Suprapubic skin (tissue), 3 donors: ENCODE measurements at regions not wholly inside any gene's neighbourhood (a gene's known extent, or its start where the extent isn't known, plus 50 kb on each side); places are given as distances from the start of the nearest gene placed in this dataset.

Experiments used
- POLR2AphosphoS5 ChIP-seq, 3 donors: sonication (generic); formaldehyde crosslinking; IDR thresholded peaks; one replicate each; pipeline ENCODE4 v1.6.1; 2017; ENCODE audit warnings: antibody characterized with exemption in 3 of 3
- TF ChIP-seq, protein P1 (sequence below), 2 donors: fragments of 200-600 bp in 1 of 2; fragments of 450-650 bp in 1 of 2; sonication (generic) in 1 of 2; IDR thresholded peaks; one replicate each; pipeline ENCODE4 v1.5.1; 2016 to 2019; ENCODE audit warnings: antibody characterized with exemption in 2 of 2, mild to moderate bottlenecking in 1 of 2, moderate library complexity in 1 of 2

DNA sequence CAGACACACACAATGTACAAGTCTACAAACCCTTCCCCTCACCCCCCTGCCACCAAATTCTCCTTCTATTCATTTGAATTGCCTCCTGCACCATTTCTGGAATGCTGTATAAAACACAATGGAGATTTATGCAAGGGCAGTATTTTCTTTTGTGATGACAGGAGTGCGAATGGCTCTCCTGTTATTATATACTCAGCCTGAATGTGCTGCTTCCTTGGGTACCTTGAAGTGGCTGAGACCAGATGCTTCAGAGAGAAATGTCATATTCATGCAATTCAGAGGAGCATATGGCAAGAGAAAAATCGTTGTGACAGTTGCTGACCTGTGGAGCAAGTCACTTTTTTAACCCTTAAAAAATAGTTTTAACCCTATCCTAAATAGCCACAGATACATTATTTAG is 468.0 kb upstream of the WWC1 start:
- TF ChIP-seq POLR2AphosphoS5 (IDR thresholded peaks at IDR 0.05): no peak
- TF ChIP-seq, protein P1, sequence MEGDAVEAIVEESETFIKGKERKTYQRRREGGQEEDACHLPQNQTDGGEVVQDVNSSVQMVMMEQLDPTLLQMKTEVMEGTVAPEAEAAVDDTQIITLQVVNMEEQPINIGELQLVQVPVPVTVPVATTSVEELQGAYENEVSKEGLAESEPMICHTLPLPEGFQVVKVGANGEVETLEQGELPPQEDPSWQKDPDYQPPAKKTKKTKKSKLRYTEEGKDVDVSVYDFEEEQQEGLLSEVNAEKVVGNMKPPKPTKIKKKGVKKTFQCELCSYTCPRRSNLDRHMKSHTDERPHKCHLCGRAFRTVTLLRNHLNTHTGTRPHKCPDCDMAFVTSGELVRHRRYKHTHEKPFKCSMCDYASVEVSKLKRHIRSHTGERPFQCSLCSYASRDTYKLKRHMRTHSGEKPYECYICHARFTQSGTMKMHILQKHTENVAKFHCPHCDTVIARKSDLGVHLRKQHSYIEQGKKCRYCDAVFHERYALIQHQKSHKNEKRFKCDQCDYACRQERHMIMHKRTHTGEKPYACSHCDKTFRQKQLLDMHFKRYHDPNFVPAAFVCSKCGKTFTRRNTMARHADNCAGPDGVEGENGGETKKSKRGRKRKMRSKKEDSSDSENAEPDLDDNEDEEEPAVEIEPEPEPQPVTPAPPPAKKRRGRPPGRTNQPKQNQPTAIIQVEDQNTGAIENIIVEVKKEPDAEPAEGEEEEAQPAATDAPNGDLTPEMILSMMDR (IDR thresholded peaks at IDR 0.05): no peak
